Endothelial cell (in vitro differentiated cells): ENCODE measurements at regions not wholly inside any gene's neighbourhood (a gene's known extent, or its start where the extent isn't known, plus 50 kb on each side); places are given as distances from the start of the nearest gene placed in this dataset.

ENCODE experiments used
- DNase-seq: peaks from one replicate; pipeline ENCODE4 v3.0.0; 2021; ENCODE audit warnings: low spot score
- H3K27ac Mint-ChIP-seq: one replicate; pipeline ENCODE4 v1.8.0; 2021; ENCODE audit warnings: mixed read lengths, inconsistent platforms; ENCODE audit not compliant: unreplicated experiment
- H3K27me3 Mint-ChIP-seq: one replicate; pipeline ENCODE4 v1.8.0; 2021; ENCODE audit warnings: mild to moderate bottlenecking, moderate library complexity, mixed read lengths, inconsistent platforms; ENCODE audit not compliant: unreplicated experiment
- H3K36me3 Mint-ChIP-seq: one replicate; pipeline ENCODE4 v1.8.0; 2021; ENCODE audit warnings: mild to moderate bottlenecking, low read depth, mixed read lengths, inconsistent platforms; ENCODE audit not compliant: unreplicated experiment
- H3K4me1 Mint-ChIP-seq: one replicate; pipeline ENCODE4 v1.8.0; 2021; ENCODE audit warnings: mild to moderate bottlenecking, mixed read lengths, inconsistent platforms; ENCODE audit not compliant: unreplicated experiment
- H3K4me3 Mint-ChIP-seq: one replicate; pipeline ENCODE4 v1.8.0; 2021; ENCODE audit warnings: mild to moderate bottlenecking, mixed read lengths, inconsistent platforms; ENCODE audit not compliant: unreplicated experiment
- H3K9me3 Mint-ChIP-seq: one replicate; pipeline ENCODE4 v1.8.0; 2021; ENCODE audit warnings: mixed read lengths, inconsistent platforms; ENCODE audit not compliant: unreplicated experiment
- TF ChIP-seq, protein P1 (sequence below): fragments of 200-600 bp; sonication (generic); IDR thresholded peaks from one replicate; pipeline ENCODE4 v1.5.0; 2021; ENCODE audit warnings: antibody characterized with exemption; ENCODE audit not compliant: unreplicated experiment

DNA sequence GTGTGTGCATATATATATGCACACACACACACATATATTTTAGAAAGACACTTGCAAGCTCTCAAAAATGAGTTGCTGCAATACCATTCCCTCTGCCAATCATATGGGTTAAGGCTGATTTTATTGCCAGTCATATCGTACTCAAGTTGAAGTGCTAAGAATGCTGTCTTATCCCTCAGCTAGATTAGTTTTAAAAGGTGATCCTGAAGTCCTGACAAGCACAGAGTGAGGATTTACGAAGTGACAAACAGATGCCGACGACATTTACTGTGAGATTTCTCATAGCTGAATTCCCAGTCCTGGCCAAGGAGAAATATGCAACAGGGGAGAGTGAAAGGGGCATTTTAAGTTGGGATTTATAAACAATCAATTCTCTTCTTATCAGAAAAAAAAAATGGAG is 126.2 kb upstream of the RBFOX1 start:
- H3K27me3 Mint-ChIP-seq = peaks cover 3% of the 10 kb centered on the region
- peaks cover 5% of the 10 kb centered on the region for H3K36me3 Mint-ChIP-seq
- no peak for DNase-seq
- no peak overlapping the region for H3K4me3 Mint-ChIP-seq
- peaks cover 25% of the 10 kb centered on the region for H3K9me3 Mint-ChIP-seq
- TF ChIP-seq, protein P1, sequence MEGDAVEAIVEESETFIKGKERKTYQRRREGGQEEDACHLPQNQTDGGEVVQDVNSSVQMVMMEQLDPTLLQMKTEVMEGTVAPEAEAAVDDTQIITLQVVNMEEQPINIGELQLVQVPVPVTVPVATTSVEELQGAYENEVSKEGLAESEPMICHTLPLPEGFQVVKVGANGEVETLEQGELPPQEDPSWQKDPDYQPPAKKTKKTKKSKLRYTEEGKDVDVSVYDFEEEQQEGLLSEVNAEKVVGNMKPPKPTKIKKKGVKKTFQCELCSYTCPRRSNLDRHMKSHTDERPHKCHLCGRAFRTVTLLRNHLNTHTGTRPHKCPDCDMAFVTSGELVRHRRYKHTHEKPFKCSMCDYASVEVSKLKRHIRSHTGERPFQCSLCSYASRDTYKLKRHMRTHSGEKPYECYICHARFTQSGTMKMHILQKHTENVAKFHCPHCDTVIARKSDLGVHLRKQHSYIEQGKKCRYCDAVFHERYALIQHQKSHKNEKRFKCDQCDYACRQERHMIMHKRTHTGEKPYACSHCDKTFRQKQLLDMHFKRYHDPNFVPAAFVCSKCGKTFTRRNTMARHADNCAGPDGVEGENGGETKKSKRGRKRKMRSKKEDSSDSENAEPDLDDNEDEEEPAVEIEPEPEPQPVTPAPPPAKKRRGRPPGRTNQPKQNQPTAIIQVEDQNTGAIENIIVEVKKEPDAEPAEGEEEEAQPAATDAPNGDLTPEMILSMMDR = no peak
- H3K27ac Mint-ChIP-seq = no peak overlapping the region
- H3K4me1 Mint-ChIP-seq = no peaks in the 10 kb centered on the region

DNA sequence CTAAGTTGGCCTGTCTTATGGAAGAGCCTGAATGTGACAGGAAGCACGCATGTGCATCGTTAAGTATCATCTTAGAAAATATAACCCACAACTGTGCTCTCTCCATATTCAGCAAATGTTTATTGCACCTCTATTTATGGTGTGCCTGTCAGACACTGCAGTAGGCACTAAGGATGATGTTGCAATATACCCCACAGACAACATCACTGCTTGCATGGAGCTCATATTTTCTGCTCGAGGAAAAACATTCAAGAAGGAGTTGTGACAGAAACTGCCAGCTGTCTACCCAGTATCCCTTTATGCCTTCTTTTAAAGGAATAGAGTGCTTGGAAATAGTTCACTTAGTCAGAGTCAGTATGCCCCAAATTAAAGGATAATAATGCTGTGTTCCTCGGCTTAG is 132.3 kb upstream of the RBFOX1 start:
- DNase-seq = no peak
- peaks cover 1% of the 10 kb centered on the region for H3K27me3 Mint-ChIP-seq
- H3K36me3 Mint-ChIP-seq = peaks cover 5% of the 10 kb centered on the region
- no peak overlapping the region for H3K4me3 Mint-ChIP-seq
- H3K9me3 Mint-ChIP-seq = peaks cover 36% of the 10 kb centered on the region
- H3K4me1 Mint-ChIP-seq = no peaks in the 10 kb centered on the region
- no peak overlapping the region for H3K27ac Mint-ChIP-seq
- TF ChIP-seq, protein P1 = no peak

DNA sequence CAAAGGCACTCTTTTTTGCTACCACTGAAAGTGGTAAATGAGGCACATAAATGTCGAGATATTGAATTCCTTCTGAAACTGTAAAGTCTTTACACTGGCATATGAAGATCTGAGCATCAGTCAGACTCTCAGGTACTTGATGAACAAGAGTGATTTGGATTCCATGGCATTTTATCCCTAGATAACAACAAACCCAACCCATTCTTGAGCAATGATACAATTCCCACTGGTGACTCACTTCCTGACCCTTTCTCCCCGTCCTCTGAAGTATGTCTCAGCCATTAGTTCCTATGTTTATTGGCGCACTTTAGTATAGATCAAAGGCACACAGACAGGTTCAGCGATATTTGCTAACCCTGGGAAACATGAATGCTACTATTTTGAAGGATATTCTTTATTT is 147.0 kb upstream of the RBFOX1 start:
- peaks cover 32% of the 10 kb centered on the region for H3K9me3 Mint-ChIP-seq
- no peak overlapping the region for H3K4me3 Mint-ChIP-seq
- TF ChIP-seq, protein P1 = no peak
- no peak for DNase-seq
- H3K27me3 Mint-ChIP-seq = peaks cover 3% of the 10 kb centered on the region
- peaks cover 3% of the 10 kb centered on the region for H3K36me3 Mint-ChIP-seq
- no peak overlapping the region for H3K27ac Mint-ChIP-seq
- H3K4me1 Mint-ChIP-seq = no peaks in the 10 kb centered on the region

DNA sequence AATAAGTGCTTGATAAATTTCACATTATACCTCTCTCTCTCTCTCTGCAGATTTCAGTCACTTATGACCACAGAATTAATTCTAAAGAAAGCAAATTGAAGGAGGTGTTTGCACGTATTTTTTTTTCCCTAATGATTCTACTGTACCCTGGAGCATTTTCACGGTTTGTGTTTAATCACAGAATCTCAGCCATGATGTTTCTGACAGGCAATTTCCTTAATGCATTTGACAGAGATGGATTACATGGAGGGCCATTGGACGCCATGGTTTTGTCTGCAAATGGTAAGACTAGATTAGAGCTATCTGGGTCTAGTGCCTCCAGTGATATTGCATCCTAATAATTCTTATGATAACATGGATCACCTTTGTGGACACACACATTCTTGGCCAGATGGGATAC is 147.5 kb upstream of the RBFOX1 start:
- Mint-ChIP-seq H3K9me3 (peaks cover 28% of the 10 kb centered on the region), H3K4me3 (no peak overlapping the region), H3K27me3 (peaks cover 3% of the 10 kb centered on the region)

DNA sequence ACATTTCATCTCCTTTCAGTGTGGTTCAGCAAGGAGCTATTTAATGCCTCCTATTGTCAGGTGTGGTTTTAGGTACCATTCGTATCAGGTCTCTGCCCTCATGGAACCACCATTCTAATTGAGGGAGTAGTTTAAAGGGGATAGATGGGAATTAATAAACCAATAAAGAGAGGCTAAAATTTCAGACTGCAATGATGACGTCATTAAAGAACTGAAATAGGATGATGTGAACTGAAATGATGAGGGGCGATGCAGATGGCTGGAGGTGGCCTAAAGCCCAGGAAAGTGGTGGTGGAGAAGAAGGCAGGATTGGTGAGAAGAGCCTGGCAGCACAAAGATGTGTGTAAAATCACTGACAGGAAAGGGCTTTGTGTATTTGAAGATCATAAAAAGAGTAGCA is 148.9 kb upstream of the RBFOX1 start:
- Mint-ChIP-seq H3K36me3 (peaks cover 3% of the 10 kb centered on the region), H3K4me3 (no peak overlapping the region), H3K27ac (no peak overlapping the region), H3K4me1 (no peaks in the 10 kb centered on the region), H3K9me3 (peaks cover 20% of the 10 kb centered on the region), H3K27me3 (peaks cover 2% of the 10 kb centered on the region)
- TF ChIP-seq, protein P1 = no peak
- no peak for DNase-seq

More for the DNA sequence above, 147.5 kb upstream of the RBFOX1 start:
- Mint-ChIP-seq H3K4me1 (no peaks in the 10 kb centered on the region), H3K36me3 (peaks cover 3% of the 10 kb centered on the region), H3K27ac (no peak overlapping the region)
- no peak for DNase-seq
- TF ChIP-seq, protein P1 = no peak
